ENCODE measurements at regions not wholly inside any gene's neighbourhood (a gene's known extent, or its start where the extent isn't known, plus 50 kb on each side); places are given as distances from the start of the nearest gene placed in this dataset.

GRCh38 chr2:230593765-230594164 is 118.9 kb upstream of the CAB39 start:
- H3K4me3 ChIP-seq (ENCODE audit: low read depth, low read length): no peak overlapping the region
- TF ChIP-seq MYC (IDR thresholded peaks at IDR 0.05; ENCODE audit: low read depth, low read length): no peak
- no peak for TF ChIP-seq MAX (IDR thresholded peaks at IDR 0.05; ENCODE audit: low read depth, low read length)
- TF ChIP-seq POLR2A (IDR thresholded peaks at IDR 0.05; ENCODE audit: extremely low read depth, insufficient read length): no peak
- TF ChIP-seq CTCF (IDR thresholded peaks at IDR 0.05; ENCODE audit: low read depth, low read length): no peak
- no peak for DNase-seq (ENCODE audit: low read depth)

- TF ChIP-seq MYC (IDR thresholded peaks at IDR 0.05; ENCODE audit: low read depth, low read length): no peak
- TF ChIP-seq POLR2A (IDR thresholded peaks at IDR 0.05; ENCODE audit: extremely low read depth, insufficient read length): no peak
- TF ChIP-seq MAX (IDR thresholded peaks at IDR 0.05; ENCODE audit: low read depth, low read length): no peak
- TF ChIP-seq CTCF (IDR thresholded peaks at IDR 0.05; ENCODE audit: low read depth, low read length): no peak
These were observed 118.3 kb upstream of the CAB39 start for GRCh38 chr2:230594286-230594840.

GRCh38 chr2:230599853-230600252 is 112.8 kb upstream of the CAB39 start:
- TF ChIP-seq MYC (IDR thresholded peaks at IDR 0.05; ENCODE audit: low read depth, low read length): no peak
- no peak for TF ChIP-seq CTCF (IDR thresholded peaks at IDR 0.05; ENCODE audit: low read depth, low read length)
- no peak for TF ChIP-seq POLR2A (IDR thresholded peaks at IDR 0.05; ENCODE audit: extremely low read depth, insufficient read length)
- no peak for TF ChIP-seq MAX (IDR thresholded peaks at IDR 0.05; ENCODE audit: low read depth, low read length)
- no peak for DNase-seq (ENCODE audit: low read depth)
- no peak overlapping the region for H3K4me3 ChIP-seq (ENCODE audit: low read depth, low read length)

More at GRCh38 chr2:230594286-230594840, 118.3 kb upstream of the CAB39 start:
- no peak overlapping the region for H3K4me3 ChIP-seq (ENCODE audit: low read depth, low read length)
- no peak for DNase-seq (ENCODE audit: low read depth)

GRCh38 chr2:230600285-230600684 is 112.4 kb upstream of the CAB39 start:
- DNase-seq (ENCODE audit: low read depth): no peak
- TF ChIP-seq MAX (IDR thresholded peaks at IDR 0.05; ENCODE audit: low read depth, low read length) (no peak), POLR2A (IDR thresholded peaks at IDR 0.05; ENCODE audit: extremely low read depth, insufficient read length) (no peak), MYC (IDR thresholded peaks at IDR 0.05; ENCODE audit: low read depth, low read length) (no peak), CTCF (IDR thresholded peaks at IDR 0.05; ENCODE audit: low read depth, low read length) (no peak)
- H3K4me3 ChIP-seq (ENCODE audit: low read depth, low read length): no peak overlapping the region

GRCh38 chr2:230600881-230601280 is 111.8 kb upstream of the CAB39 start:
- H3K4me3 ChIP-seq (ENCODE audit: low read depth, low read length): no peak overlapping the region
- TF ChIP-seq POLR2A (IDR thresholded peaks at IDR 0.05; ENCODE audit: extremely low read depth, insufficient read length) (no peak), MYC (IDR thresholded peaks at IDR 0.05; ENCODE audit: low read depth, low read length) (no peak)
- no peak for DNase-seq (ENCODE audit: low read depth)

- DNase-seq (ENCODE audit: low read depth): no peak
- H3K4me3 ChIP-seq (ENCODE audit: low read depth, low read length): no peak overlapping the region
- TF ChIP-seq MAX (IDR thresholded peaks at IDR 0.05; ENCODE audit: low read depth, low read length): no peak
- no peak for TF ChIP-seq MYC (IDR thresholded peaks at IDR 0.05; ENCODE audit: low read depth, low read length)
- TF ChIP-seq CTCF (IDR thresholded peaks at IDR 0.05; ENCODE audit: low read depth, low read length): no peak
- TF ChIP-seq POLR2A (IDR thresholded peaks at IDR 0.05; ENCODE audit: extremely low read depth, insufficient read length): no peak
These were observed 111.1 kb upstream of the CAB39 start for GRCh38 chr2:230601510-230601909.

All from NB4 (cell line).